Peyer's patch (tissue), 4 donors: ENCODE measurements at regions not wholly inside any gene's neighbourhood (a gene's known extent, or its start where the extent isn't known, plus 50 kb on each side); places are given as distances from the start of the nearest gene placed in this dataset.

Experiments used
- POLR2A ChIP-seq, 2 donors: fragments of 450-650 bp; IDR thresholded peaks; one replicate each; pipeline ENCODE4 v1.5.1; 2017; ENCODE audit warnings: antibody characterized with exemption in 2 of 2, mild to moderate bottlenecking in 2 of 2, moderate library complexity in 2 of 2
- TF ChIP-seq, protein P1 (sequence below), 6 experiments: fragments of 450-650 bp in 4 of 6; fragments of 200-600 bp in 2 of 6; sonication (generic) in 1 of 6; IDR thresholded peaks; one replicate each; pipeline ENCODE4 v1.5.1; 2017 to 2019; ENCODE audit warnings: antibody characterized with exemption in 6 of 6, mild to moderate bottlenecking in 3 of 6, moderate library complexity in 1 of 6

DNA sequence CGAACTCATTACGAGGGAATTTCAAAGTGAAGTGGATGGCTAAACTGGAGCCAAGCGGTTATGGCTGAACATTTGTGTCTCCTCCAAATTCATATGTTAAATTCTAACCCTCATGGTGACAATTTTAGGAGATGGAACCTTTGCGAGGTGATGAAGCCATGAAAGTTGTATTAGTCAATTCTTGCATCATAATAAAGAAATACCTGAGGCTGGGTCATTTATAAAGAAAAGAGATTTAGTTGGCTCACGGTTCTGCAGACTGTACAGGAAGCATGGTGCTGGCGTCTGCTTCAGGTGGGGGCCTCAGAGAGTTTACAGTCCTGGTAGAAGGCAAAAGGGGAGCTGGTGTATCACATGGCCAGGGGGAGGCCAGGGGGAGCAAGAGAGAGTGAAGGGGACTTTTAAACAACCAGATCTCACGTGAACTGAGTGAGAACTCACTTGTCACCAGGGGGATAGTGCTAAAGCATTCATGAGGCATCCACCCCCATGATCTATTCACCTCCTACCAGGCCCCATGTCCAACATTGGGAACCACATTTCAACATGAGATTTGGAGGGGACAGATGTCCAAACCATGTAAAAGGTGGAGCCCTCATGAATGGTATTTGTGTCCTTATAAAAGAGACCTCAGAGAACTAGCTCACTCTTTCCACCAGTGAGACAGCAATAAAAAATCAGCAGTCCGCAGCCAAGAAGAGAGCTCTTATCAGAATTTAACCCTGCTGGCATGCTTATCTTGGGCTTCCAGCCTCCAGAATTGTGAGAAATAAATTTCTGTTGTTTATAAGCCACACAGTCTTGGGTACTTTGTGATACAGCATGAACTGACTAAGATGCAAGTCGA, 143.4 kb downstream of the MTRR start:
- TF ChIP-seq, protein P1, sequence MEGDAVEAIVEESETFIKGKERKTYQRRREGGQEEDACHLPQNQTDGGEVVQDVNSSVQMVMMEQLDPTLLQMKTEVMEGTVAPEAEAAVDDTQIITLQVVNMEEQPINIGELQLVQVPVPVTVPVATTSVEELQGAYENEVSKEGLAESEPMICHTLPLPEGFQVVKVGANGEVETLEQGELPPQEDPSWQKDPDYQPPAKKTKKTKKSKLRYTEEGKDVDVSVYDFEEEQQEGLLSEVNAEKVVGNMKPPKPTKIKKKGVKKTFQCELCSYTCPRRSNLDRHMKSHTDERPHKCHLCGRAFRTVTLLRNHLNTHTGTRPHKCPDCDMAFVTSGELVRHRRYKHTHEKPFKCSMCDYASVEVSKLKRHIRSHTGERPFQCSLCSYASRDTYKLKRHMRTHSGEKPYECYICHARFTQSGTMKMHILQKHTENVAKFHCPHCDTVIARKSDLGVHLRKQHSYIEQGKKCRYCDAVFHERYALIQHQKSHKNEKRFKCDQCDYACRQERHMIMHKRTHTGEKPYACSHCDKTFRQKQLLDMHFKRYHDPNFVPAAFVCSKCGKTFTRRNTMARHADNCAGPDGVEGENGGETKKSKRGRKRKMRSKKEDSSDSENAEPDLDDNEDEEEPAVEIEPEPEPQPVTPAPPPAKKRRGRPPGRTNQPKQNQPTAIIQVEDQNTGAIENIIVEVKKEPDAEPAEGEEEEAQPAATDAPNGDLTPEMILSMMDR (IDR thresholded peaks at IDR 0.05) = no peak
- no peak for TF ChIP-seq POLR2A (IDR thresholded peaks at IDR 0.05)
